ENCODE measurements at regions not wholly inside any gene's neighbourhood (a gene's known extent, or its start where the extent isn't known, plus 50 kb on each side); places are given as distances from the start of the nearest gene placed in this dataset.

DNA sequence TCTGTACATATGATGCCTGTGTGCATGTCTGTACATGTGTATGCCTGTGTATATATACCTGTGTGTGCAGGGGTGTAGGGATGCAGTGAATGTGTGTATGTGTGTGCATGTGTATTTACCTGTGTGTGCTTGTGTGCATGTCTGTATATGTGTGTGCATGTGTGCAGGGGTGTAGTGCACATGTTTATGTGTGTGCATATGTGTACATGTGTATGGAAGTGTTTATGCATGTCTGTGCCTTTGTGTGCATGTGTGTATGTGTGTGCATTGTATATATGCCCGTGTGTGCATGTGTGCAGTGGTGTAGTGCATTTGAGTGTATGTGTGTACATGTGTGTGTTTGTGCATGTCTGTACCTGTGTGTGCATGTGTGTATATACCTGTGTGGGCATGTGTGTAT lies 51.0 kb upstream of the TMEM18 start:
- no peaks in the 10 kb centered on the region for H4K20me1 ChIP-seq (ENCODE audit: insufficient read depth, poor library complexity, severe bottlenecking)
- H3K9me2 ChIP-seq (replicated peaks; ENCODE audit: insufficient read depth): no peaks in the 10 kb centered on the region
- no peak overlapping the region for H2AFZ ChIP-seq
- no peak for DNase-seq (ENCODE audit: low spot score)
- H3K9me3 ChIP-seq (ENCODE audit: low read depth): no peaks in the 10 kb centered on the region
- no peaks in the 10 kb centered on the region for H3K4me1 ChIP-seq (ENCODE audit: insufficient read depth)
- H3K4me3 ChIP-seq: no peak overlapping the region
- TF ChIP-seq, protein P1, sequence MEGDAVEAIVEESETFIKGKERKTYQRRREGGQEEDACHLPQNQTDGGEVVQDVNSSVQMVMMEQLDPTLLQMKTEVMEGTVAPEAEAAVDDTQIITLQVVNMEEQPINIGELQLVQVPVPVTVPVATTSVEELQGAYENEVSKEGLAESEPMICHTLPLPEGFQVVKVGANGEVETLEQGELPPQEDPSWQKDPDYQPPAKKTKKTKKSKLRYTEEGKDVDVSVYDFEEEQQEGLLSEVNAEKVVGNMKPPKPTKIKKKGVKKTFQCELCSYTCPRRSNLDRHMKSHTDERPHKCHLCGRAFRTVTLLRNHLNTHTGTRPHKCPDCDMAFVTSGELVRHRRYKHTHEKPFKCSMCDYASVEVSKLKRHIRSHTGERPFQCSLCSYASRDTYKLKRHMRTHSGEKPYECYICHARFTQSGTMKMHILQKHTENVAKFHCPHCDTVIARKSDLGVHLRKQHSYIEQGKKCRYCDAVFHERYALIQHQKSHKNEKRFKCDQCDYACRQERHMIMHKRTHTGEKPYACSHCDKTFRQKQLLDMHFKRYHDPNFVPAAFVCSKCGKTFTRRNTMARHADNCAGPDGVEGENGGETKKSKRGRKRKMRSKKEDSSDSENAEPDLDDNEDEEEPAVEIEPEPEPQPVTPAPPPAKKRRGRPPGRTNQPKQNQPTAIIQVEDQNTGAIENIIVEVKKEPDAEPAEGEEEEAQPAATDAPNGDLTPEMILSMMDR (IDR thresholded peaks at IDR 0.05; ENCODE audit: poor library complexity): no peak
- TF ChIP-seq EZH2phosphoT487 (IDR thresholded peaks at IDR 0.05; ENCODE audit: low read depth, severe bottlenecking, unreplicated experiment) (no peak), EZH2 (IDR thresholded peaks at IDR 0.05; ENCODE audit: borderline replicate concordance) (no peak)
- no peaks in the 10 kb centered on the region for H3K27me3 ChIP-seq
- WGBS (ENCODE audit: low lambda C conversion rate, missing lambda C conversion rate): 91% methylated on average over 1 of the region's 1 CpG
- H3K27ac ChIP-seq: no peak overlapping the region
- no peaks in the 10 kb centered on the region for H3K79me2 ChIP-seq
- H3K36me3 ChIP-seq (replicated peaks; ENCODE audit: insufficient read depth, low read depth): no peaks in the 10 kb centered on the region
- no peak overlapping the region for H3K4me2 ChIP-seq

DNA sequence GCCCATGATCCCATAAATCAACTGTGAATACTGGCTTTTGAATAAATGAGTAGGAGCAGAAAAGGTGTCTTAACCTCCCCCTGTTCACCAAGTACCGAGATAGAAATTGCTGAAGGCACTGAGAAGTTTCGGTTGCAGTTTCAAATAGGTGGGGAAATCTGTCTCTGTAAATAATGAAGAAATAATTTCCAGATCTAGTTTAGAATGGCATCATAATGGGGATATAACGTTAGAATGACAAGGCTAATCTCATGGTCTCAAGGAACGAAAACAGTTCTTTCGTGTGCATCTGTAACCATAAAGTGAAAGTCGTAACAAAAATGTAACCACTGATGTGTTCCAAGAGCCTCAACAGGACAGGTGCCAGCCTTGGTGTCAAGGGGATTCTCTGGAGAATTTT lies 49.9 kb upstream of the TMEM18 start:
- Histone ChIP-seq H3K36me3 (replicated peaks; ENCODE audit: insufficient read depth, low read depth) (no peaks in the 10 kb centered on the region), H3K27me3 (no peaks in the 10 kb centered on the region), H3K4me3 (no peak overlapping the region), H3K9me2 (replicated peaks; ENCODE audit: insufficient read depth) (no peaks in the 10 kb centered on the region), H3K27ac (no peak overlapping the region), H4K20me1 (ENCODE audit: insufficient read depth, poor library complexity, severe bottlenecking) (no peaks in the 10 kb centered on the region), H2AFZ (no peak overlapping the region), H3K9me3 (ENCODE audit: low read depth) (no peaks in the 10 kb centered on the region), H3K4me1 (ENCODE audit: insufficient read depth) (no peaks in the 10 kb centered on the region), H3K4me2 (no peak overlapping the region), H3K79me2 (no peaks in the 10 kb centered on the region)
- TF ChIP-seq, protein P1 (IDR thresholded peaks at IDR 0.05; ENCODE audit: poor library complexity): no peak
- TF ChIP-seq EZH2 (IDR thresholded peaks at IDR 0.05; ENCODE audit: borderline replicate concordance): no peak
- no peak for TF ChIP-seq EZH2phosphoT487 (IDR thresholded peaks at IDR 0.05; ENCODE audit: low read depth, severe bottlenecking, unreplicated experiment)
- 84% methylated on average over 6 of the region's 6 CpGs for WGBS (ENCODE audit: low lambda C conversion rate, missing lambda C conversion rate)
- DNase-seq (ENCODE audit: low spot score): no peak

Data from hepatocyte (in vitro differentiated cells).